ENCODE measurements at regions not wholly inside any gene's neighbourhood (a gene's known extent, or its start where the extent isn't known, plus 50 kb on each side); places are given as distances from the start of the nearest gene placed in this dataset.

DNA sequence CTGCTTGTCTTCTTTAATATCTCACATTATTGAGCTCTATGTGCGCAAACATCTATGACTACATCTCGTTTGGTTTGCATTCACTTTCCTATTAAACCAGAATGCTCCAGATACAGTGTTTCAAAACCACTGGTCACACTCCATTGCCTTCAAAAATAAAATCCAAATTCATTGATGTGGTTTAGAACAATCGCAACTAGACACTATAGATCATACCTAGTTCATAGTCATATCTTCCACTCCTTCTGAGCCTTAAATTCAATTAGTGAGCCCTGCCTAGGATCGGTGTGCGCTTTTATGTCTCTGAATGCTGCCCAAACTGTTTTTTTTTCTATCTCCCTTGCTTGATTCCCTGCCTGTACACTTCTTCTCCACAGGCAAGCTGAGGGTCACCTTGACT lies 238.5 kb upstream of the RGPD4 start:
- Mint-ChIP-seq H3K27ac (no peak overlapping the region), H3K4me3 (no peak overlapping the region), H3K27me3 (ENCODE audit: insufficient read depth) (no peaks in the 10 kb centered on the region), H3K9me3 (no peaks in the 10 kb centered on the region), H3K36me3 (ENCODE audit: low read depth) (no peaks in the 10 kb centered on the region), H3K4me1 (ENCODE audit: low read depth) (peaks cover 63% of the 10 kb centered on the region)
- DNase-seq: no peak
- TF ChIP-seq, protein P1, sequence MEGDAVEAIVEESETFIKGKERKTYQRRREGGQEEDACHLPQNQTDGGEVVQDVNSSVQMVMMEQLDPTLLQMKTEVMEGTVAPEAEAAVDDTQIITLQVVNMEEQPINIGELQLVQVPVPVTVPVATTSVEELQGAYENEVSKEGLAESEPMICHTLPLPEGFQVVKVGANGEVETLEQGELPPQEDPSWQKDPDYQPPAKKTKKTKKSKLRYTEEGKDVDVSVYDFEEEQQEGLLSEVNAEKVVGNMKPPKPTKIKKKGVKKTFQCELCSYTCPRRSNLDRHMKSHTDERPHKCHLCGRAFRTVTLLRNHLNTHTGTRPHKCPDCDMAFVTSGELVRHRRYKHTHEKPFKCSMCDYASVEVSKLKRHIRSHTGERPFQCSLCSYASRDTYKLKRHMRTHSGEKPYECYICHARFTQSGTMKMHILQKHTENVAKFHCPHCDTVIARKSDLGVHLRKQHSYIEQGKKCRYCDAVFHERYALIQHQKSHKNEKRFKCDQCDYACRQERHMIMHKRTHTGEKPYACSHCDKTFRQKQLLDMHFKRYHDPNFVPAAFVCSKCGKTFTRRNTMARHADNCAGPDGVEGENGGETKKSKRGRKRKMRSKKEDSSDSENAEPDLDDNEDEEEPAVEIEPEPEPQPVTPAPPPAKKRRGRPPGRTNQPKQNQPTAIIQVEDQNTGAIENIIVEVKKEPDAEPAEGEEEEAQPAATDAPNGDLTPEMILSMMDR (IDR thresholded peaks at IDR 0.05): no peak

DNA sequence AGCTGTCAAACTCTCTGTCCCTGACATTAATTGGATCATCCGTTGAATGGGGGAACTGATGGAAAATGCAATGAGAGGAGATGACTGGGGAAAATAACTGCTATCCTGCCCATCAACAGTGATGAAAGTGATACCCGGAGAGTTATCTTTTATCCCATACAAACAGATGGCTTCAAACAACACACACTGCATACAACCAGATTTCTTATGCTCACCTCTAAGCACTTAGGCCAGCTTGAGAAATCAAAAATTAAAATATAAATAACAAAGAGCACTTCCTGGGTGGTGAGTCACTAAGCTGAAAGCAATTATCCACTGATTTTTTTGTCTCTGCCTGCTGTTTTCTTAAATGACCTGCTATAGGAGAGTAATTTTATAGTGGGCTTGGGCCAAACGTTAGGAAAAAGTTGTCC lies 237.6 kb upstream of the RGPD4 start:
- DNase-seq: peak; percentile 5
- Mint-ChIP-seq H3K9me3 (no peaks in the 10 kb centered on the region), H3K36me3 (ENCODE audit: low read depth) (no peaks in the 10 kb centered on the region; the same call in 1 of the 2 replicates), H3K27ac (no peak overlapping the region), H3K4me1 (ENCODE audit: low read depth) (peaks cover 56% of the 10 kb centered on the region), H3K27me3 (ENCODE audit: insufficient read depth) (no peaks in the 10 kb centered on the region), H3K4me3 (no peak overlapping the region)
- TF ChIP-seq, protein P1 (IDR thresholded peaks at IDR 0.05): no peak

DNA sequence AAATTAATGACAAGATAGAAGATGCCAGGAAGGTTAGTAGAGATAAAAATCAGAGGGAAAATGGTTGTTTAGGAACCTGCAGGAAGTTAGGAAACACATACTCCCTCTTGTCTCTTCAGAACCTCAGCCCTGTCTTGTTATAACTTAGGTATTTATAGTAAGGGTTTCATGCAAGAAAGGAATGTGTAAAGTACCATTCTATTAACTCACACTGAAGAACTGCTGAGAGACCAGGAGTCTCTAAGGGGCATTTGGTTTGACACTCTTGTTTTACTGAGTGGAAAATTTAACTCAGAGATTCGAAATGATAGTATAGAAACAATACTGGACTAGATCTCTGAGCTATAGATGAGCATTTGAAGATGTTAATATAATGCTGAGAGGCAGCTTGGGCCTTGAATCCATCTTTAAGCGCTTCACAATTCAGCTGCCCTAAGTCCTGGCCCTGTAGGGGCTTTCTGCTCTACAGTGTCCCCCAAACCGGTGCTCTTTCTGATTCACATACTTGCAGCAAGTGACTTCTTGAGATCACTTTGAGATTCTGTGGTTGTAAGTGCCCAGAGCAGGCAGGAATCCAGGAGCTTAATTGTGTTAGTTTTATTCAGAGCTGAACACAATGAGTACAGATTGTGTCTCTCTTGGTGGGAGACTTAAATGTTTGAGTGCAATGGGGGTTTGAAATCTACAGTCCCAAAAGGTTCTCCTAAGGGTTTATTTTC lies 235.0 kb upstream of the RGPD4 start:
- Mint-ChIP-seq H3K36me3 (ENCODE audit: low read depth) (no peaks in the 10 kb centered on the region; the same call in 1 of the 2 replicates), H3K4me1 (ENCODE audit: low read depth) (peaks cover 53% of the 10 kb centered on the region), H3K27me3 (ENCODE audit: insufficient read depth) (no peaks in the 10 kb centered on the region), H3K9me3 (no peaks in the 10 kb centered on the region), H3K4me3 (no peak overlapping the region; the same call in 1 of the 2 replicates), H3K27ac (peak overlapping the region; percentile 69)
- peak; percentile 37 for DNase-seq
- TF ChIP-seq, protein P1 (IDR thresholded peaks at IDR 0.05): no peak

DNA sequence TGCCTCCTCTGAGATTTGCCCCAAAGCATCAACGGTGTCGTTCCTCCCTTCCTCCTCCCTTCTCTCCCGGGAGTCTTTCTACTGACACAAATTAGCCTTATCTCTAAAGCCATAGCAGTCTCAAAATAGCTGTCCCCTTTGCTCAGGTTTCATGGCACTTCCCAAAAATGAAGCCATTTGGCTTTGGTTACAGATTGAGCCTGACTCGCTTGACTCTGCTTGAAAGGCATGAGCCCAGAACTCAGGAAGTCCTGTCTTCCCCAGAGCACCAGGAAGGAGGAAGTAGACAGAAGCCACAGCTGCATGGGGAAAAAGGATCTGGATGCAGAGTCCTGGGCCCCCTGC lies 234.4 kb upstream of the RGPD4 start:
- Mint-ChIP-seq H3K36me3 (ENCODE audit: low read depth) (no peaks in the 10 kb centered on the region; the same call in 1 of the 2 replicates), H3K27ac (peak overlapping the region; percentile 69), H3K4me1 (ENCODE audit: low read depth) (peaks cover 53% of the 10 kb centered on the region), H3K27me3 (ENCODE audit: insufficient read depth) (no peaks in the 10 kb centered on the region), H3K4me3 (peak overlapping the region; percentile 19; the same call in 1 of the 2 replicates), H3K9me3 (no peaks in the 10 kb centered on the region)
- no peak for DNase-seq
- TF ChIP-seq, protein P1 (IDR thresholded peaks at IDR 0.05): no peak

DNA sequence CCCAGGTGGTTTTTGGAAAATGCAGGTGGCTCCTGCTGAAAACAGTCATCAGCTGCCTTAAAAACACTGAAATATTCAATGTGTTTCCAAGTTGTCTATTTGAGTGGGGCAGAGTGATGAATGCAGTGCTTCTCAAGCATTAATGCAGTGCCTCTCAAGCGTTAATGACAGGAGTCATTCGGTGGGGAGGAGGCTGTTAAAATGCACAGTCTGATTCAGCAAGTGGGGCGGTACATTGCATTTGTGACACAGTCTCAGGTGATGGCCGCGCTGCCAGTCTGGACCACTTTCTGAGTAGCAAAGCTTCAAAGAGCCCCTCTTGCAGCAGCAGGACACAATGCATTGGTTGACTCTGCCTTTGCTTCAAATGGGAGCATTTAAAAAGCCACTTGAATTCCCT lies 231.4 kb upstream of the RGPD4 start:
- Mint-ChIP-seq H3K36me3 (ENCODE audit: low read depth) (no peaks in the 10 kb centered on the region; the same call in 1 of the 2 replicates), H3K9me3 (no peaks in the 10 kb centered on the region), H3K27me3 (ENCODE audit: insufficient read depth) (peaks cover 1% of the 10 kb centered on the region; the same call in 1 of the 2 replicates), H3K4me3 (no peak overlapping the region; the same call in 1 of the 2 replicates), H3K27ac (no peak overlapping the region; the same call in 1 of the 2 replicates), H3K4me1 (ENCODE audit: low read depth) (peaks cover 59% of the 10 kb centered on the region)
- DNase-seq: no peak
- TF ChIP-seq, protein P1 (IDR thresholded peaks at IDR 0.05): no peak

Data from HFFc6 (cell line).